Astrocyte (in vitro differentiated cells and primary cell): ENCODE measurements at regions not wholly inside any gene's neighbourhood (a gene's known extent, or its start where the extent isn't known, plus 50 kb on each side); places are given as distances from the start of the nearest gene placed in this dataset.

Experiments
- DNase-seq: peaks from one replicate; pipeline ENCODE4 v3.0.0-alpha.2; 2010; ENCODE audit warnings: low read depth
- FAIRE-seq: peaks from 2 replicates; lab custom pipeline; 2011; peaks lifted over from hg19 to GRCh38; lab: Jason Lieb, UNC
- H2AFZ ChIP-seq: 2 replicates; pipeline ENCODE4 v1.6.0; 2012; ENCODE audit warnings: low read depth, low read length, inconsistent platforms
- H3K27ac ChIP-seq: 2 replicates; pipeline ENCODE4 v1.5.1; 2011; ENCODE audit warnings: low read depth, low read length, inconsistent platforms
- H3K27me3 ChIP-seq: 2 replicates; pipeline ENCODE4 v1.6.0; 2011; ENCODE audit warnings: low read length, inconsistent platforms; ENCODE audit not compliant: insufficient read depth
- H3K36me3 ChIP-seq: 2 replicates; pipeline ENCODE4 v1.5.1; 2011; ENCODE audit warnings: low read length, inconsistent platforms; ENCODE audit not compliant: insufficient read depth
- H3K4me1 ChIP-seq: 2 replicates; pipeline ENCODE4 v1.5.1; 2011; ENCODE audit warnings: low read length, inconsistent platforms; ENCODE audit not compliant: insufficient read depth
- H3K4me2 ChIP-seq: 2 replicates; pipeline ENCODE4 v1.6.0; 2012; ENCODE audit warnings: low read length, inconsistent platforms
- H3K4me3 ChIP-seq: 2 replicates; pipeline ENCODE4 v1.5.1; 2011; ENCODE audit warnings: low read depth, mild to moderate bottlenecking, low read length, inconsistent platforms; ENCODE audit not compliant: insufficient read depth
- H3K79me2 ChIP-seq: 2 replicates; pipeline ENCODE4 v1.6.0; 2012; ENCODE audit warnings: mild to moderate bottlenecking, low read length, inconsistent platforms; ENCODE audit not compliant: insufficient read depth
- H3K9ac ChIP-seq: 2 replicates; pipeline ENCODE4 v1.6.0; 2012; ENCODE audit warnings: mild to moderate bottlenecking, low read length, inconsistent platforms
- H3K9me3 ChIP-seq: 2 replicates; pipeline ENCODE4 v1.5.1; 2012; ENCODE audit warnings: low read depth, mild to moderate bottlenecking, low read length, inconsistent platforms; ENCODE audit not compliant: insufficient read depth
- H4K20me1 ChIP-seq: 2 replicates; pipeline ENCODE4 v1.6.0; 2012; ENCODE audit warnings: low read length, inconsistent platforms; ENCODE audit not compliant: insufficient read depth
- H3K27ac Mint-ChIP-seq: one replicate; pipeline ENCODE4 v1.8.0; 2021; ENCODE audit warnings: mild to moderate bottlenecking, mixed read lengths; ENCODE audit not compliant: unreplicated experiment
- H3K27me3 Mint-ChIP-seq: one replicate; pipeline ENCODE4 v1.8.0; 2021; ENCODE audit warnings: low read depth, mixed read lengths; ENCODE audit not compliant: unreplicated experiment
- H3K36me3 Mint-ChIP-seq: one replicate; pipeline ENCODE4 v1.8.0; 2021; ENCODE audit warnings: low read depth, mixed read lengths; ENCODE audit not compliant: unreplicated experiment
- H3K4me1 Mint-ChIP-seq: one replicate; pipeline ENCODE4 v1.8.0; 2021; ENCODE audit warnings: low read depth, mixed read lengths; ENCODE audit not compliant: unreplicated experiment
- H3K4me3 Mint-ChIP-seq: one replicate; pipeline ENCODE4 v1.8.0; 2021; ENCODE audit warnings: mild to moderate bottlenecking, moderate library complexity, mixed read lengths; ENCODE audit not compliant: unreplicated experiment
- H3K9me3 Mint-ChIP-seq: one replicate; pipeline ENCODE4 v1.8.0; 2021; ENCODE audit warnings: mild to moderate bottlenecking, mixed read lengths; ENCODE audit not compliant: unreplicated experiment
- CTCF ChIP-seq: IDR thresholded peaks from 2 replicates; pipeline ENCODE4 v1.5.1; 2011; ENCODE audit warnings: low read depth, mild to moderate bottlenecking, inconsistent platforms, low read length, moderate library complexity; ENCODE audit not compliant: insufficient read depth
- EZH2 ChIP-seq: IDR thresholded peaks from 2 replicates; pipeline ENCODE4 v1.6.1; 2012; ENCODE audit warnings: mild to moderate bottlenecking, low read length, inconsistent platforms; ENCODE audit not compliant: insufficient read depth

GRCh38 chr20:62529896-62530642 lies 54.3 kb upstream of the GATA5 start:
- Histone ChIP-seq H3K4me1 (no peaks in the 10 kb centered on the region), H3K27ac (no peak overlapping the region), H3K9me3 (no peaks in the 10 kb centered on the region), H2AFZ (no peak overlapping the region), H3K4me3 (no peak overlapping the region), H3K36me3 (no peaks in the 10 kb centered on the region), H4K20me1 (no peaks in the 10 kb centered on the region), H3K9ac (no peak overlapping the region), H3K79me2 (no peaks in the 10 kb centered on the region), H3K27me3 (peaks cover 6% of the 10 kb centered on the region), H3K4me2 (no peak overlapping the region)
- H3K27ac Mint-ChIP-seq: no peak overlapping the region
- H3K36me3 Mint-ChIP-seq: no peaks in the 10 kb centered on the region
- H3K27me3 Mint-ChIP-seq: peaks cover 44% of the 10 kb centered on the region
- H3K4me3 Mint-ChIP-seq: no peak overlapping the region
- TF ChIP-seq EZH2 (no peak), CTCF (no peak)
- DNase-seq (no peak), FAIRE-seq (no peak)
- H3K4me1 Mint-ChIP-seq: no peaks in the 10 kb centered on the region
- H3K9me3 Mint-ChIP-seq: no peaks in the 10 kb centered on the region

- H3K27me3 ChIP-seq: peaks cover 5% of the 10 kb centered on the region
- Mint-ChIP-seq H3K36me3 (no peaks in the 10 kb centered on the region), H3K4me3 (no peak overlapping the region), H3K4me1 (no peaks in the 10 kb centered on the region), H3K9me3 (no peaks in the 10 kb centered on the region), H3K27ac (no peak overlapping the region), H3K27me3 (peaks cover 44% of the 10 kb centered on the region)
- no peaks in the 10 kb centered on the region for H3K36me3 ChIP-seq
- H3K4me1 ChIP-seq: no peaks in the 10 kb centered on the region
- H3K4me2 ChIP-seq: no peak overlapping the region
- H4K20me1 ChIP-seq: no peaks in the 10 kb centered on the region
- H3K79me2 ChIP-seq: no peaks in the 10 kb centered on the region
- H2AFZ ChIP-seq: no peak overlapping the region
- no peak for DNase-seq
- H3K9me3 ChIP-seq: no peaks in the 10 kb centered on the region
- TF ChIP-seq CTCF (no peak), EZH2 (no peak)
- no peak for FAIRE-seq
- H3K27ac ChIP-seq: no peak overlapping the region
- H3K4me3 ChIP-seq: no peak overlapping the region
- H3K9ac ChIP-seq: no peak overlapping the region
These were observed 54.8 kb upstream of the GATA5 start for GRCh38 chr20:62530643-62531032.
